ENCODE measurements at regions not wholly inside any gene's neighbourhood (a gene's known extent, or its start where the extent isn't known, plus 50 kb on each side); places are given as distances from the start of the nearest gene placed in this dataset.

- TF ChIP-seq FOXM1 (IDR thresholded peaks at IDR 0.05; ENCODE audit: borderline replicate concordance) (no peak), TARDBP (IDR thresholded peaks at IDR 0.05) (no peak), ARNT (IDR thresholded peaks at IDR 0.05) (no peak), SUZ12 (IDR thresholded peaks at IDR 0.05) (no peak), FOXA1 (IDR thresholded peaks at IDR 0.05) (no peak), ELF4 (IDR thresholded peaks at IDR 0.05) (no peak), FOXK2 (IDR thresholded peaks at IDR 0.05) (no peak)
These were observed 551.8 kb upstream of the PABPC4L start for GRCh38 chr4:134753390-134753789.
